HEK293T (cell line): ENCODE measurements at regions not wholly inside any gene's neighbourhood (a gene's known extent, or its start where the extent isn't known, plus 50 kb on each side); places are given as distances from the start of the nearest gene placed in this dataset.

Experiments
- CTCF ChIA-PET: fragments of 350-600 bp; formaldehyde crosslinking; extraction: SDS; loops from one replicate; lab custom pipeline; 2021; ENCODE audit warnings: antibody characterized with exemption, inconsistent platforms; lab: Yijun Ruan, JAX
- POLR2A ChIA-PET: fragments of 350-600 bp; formaldehyde crosslinking; extraction: SDS; loops from one replicate; lab custom pipeline; 2020; ENCODE audit warnings: antibody characterized with exemption, inconsistent platforms; lab: Yijun Ruan, JAX
- DNase-seq: peaks from one replicate; pipeline ENCODE4 v3.0.0; 2012; ENCODE audit warnings: mixed read lengths; ENCODE audit errors: extremely low spot score
- ARNT ChIP-seq: fragments of 450-650 bp; IDR thresholded peaks from 2 replicates; pipeline ENCODE4 v1.6.1; 2017; ENCODE audit warnings: mild to moderate bottlenecking
- BHLHE40 ChIP-seq: fragments of 450-650 bp; IDR thresholded peaks from 2 replicates; pipeline ENCODE4 v1.6.1; 2016; ENCODE audit warnings: mild to moderate bottlenecking, moderate library complexity, borderline replicate concordance
- CTBP1 ChIP-seq: fragments of 450-650 bp; IDR thresholded peaks from 2 replicates; pipeline ENCODE4 v1.6.1; 2016; ENCODE audit warnings: borderline replicate concordance
- ELF4 ChIP-seq: fragments of 450-650 bp; IDR thresholded peaks from 2 replicates; pipeline ENCODE4 v1.6.1; 2017; ENCODE audit warnings: antibody characterized with exemption
- FOXA1 ChIP-seq: fragments of 450-650 bp; IDR thresholded peaks from 2 replicates; pipeline ENCODE4 v1.6.1; 2016; ENCODE audit warnings: mild to moderate bottlenecking
- FOXK2 ChIP-seq: fragments of 450-650 bp; IDR thresholded peaks from 2 replicates; pipeline ENCODE4 v1.6.1; 2016; ENCODE audit warnings: mild to moderate bottlenecking
- FOXM1 ChIP-seq: fragments of 450-650 bp; IDR thresholded peaks from 2 replicates; pipeline ENCODE4 v1.6.1; 2017; ENCODE audit warnings: mild to moderate bottlenecking, borderline replicate concordance
- HDGF ChIP-seq: fragments of 450-650 bp; IDR thresholded peaks from 2 replicates; pipeline ENCODE4 v1.6.1; 2017; ENCODE audit warnings: antibody characterized with exemption, borderline replicate concordance
- L3MBTL2 ChIP-seq: fragments of 450-650 bp; conservative IDR thresholded peaks from 2 replicates; pipeline ENCODE4 v1.6.1; 2016; ENCODE audit warnings: mild to moderate bottlenecking
- LEF1 ChIP-seq: fragments of 450-650 bp; IDR thresholded peaks from 2 replicates; pipeline ENCODE4 v1.6.1; 2017; ENCODE audit warnings: mild to moderate bottlenecking, borderline replicate concordance
- NFRKB ChIP-seq: fragments of 450-650 bp; IDR thresholded peaks from 2 replicates; pipeline ENCODE4 v1.6.1; 2016; ENCODE audit warnings: mild to moderate bottlenecking, moderate library complexity
- SP1 ChIP-seq: fragments of 450-650 bp; IDR thresholded peaks from 2 replicates; pipeline ENCODE4 v1.6.1; 2017
- SUZ12 ChIP-seq: fragments of 450-650 bp; IDR thresholded peaks from 2 replicates; pipeline ENCODE4 v1.6.1; 2016; ENCODE audit warnings: mild to moderate bottlenecking
- TARDBP ChIP-seq: fragments of 450-650 bp; IDR thresholded peaks from 2 replicates; pipeline ENCODE4 v1.6.1; 2016
- ZNF384 ChIP-seq: fragments of 450-650 bp; IDR thresholded peaks from 2 replicates; pipeline ENCODE4 v1.6.1; 2016
- TF ChIP-seq, protein P1 (sequence below): fragments of 450-650 bp; IDR thresholded peaks from 2 replicates; pipeline ENCODE4 v1.6.1; 2016

DNA sequence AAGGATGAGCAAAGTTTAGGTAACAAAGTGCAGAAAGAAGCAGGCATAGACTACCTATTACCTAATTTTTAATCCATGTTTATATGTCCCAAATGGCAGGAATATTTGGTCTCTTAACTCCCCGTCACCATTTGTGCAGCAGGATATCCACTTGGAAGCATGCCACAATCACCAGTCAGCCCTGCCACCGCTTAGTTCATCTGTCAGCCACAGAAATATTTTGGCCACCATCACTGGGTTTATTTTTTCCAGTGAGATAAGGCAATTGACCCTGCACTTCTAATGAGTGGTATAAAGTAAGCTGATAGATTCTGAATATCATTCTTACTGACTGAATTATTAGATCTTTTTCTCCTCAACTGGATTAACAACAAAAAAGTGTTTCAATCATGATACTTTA is 152.9 kb upstream of the SOX2 start:
- CTCF ChIA-PET = no interaction called here
- no peak for DNase-seq
- POLR2A ChIA-PET = no interaction called here
- TF ChIP-seq NFRKB = no peak
- no peak for TF ChIP-seq FOXA1
- TF ChIP-seq BHLHE40 = no peak
- TF ChIP-seq, protein P1, sequence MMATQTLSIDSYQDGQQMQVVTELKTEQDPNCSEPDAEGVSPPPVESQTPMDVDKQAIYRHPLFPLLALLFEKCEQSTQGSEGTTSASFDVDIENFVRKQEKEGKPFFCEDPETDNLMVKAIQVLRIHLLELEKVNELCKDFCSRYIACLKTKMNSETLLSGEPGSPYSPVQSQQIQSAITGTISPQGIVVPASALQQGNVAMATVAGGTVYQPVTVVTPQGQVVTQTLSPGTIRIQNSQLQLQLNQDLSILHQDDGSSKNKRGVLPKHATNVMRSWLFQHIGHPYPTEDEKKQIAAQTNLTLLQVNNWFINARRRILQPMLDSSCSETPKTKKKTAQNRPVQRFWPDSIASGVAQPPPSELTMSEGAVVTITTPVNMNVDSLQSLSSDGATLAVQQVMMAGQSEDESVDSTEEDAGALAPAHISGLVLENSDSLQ = no peak
- no peak for TF ChIP-seq ELF4
- no peak for TF ChIP-seq SP1
- TF ChIP-seq TARDBP = no peak

DNA sequence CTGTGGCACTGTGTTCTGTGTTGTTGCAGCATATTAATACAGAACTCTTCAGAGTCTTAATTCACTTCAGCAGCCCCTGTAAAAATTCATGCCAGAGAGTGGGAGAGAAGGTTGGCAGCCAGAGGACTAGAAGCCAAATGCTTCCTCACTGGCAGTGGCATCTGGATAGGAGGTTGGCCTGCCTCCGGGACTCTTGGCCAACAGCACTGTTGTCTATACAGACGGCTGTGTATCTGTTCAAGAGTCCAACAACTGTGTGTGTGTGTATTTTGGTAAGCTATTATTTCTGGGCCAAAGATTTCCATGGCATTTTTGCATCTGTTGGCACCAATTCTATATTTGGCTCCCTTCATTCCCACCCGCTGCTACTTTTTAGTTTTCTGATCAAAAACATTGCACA is 156.0 kb upstream of the SOX2 start:
- TF ChIP-seq FOXM1 = no peak
- no peak for TF ChIP-seq ARNT
- TF ChIP-seq FOXK2 = no peak
- TF ChIP-seq ZNF384 = no peak
- TF ChIP-seq L3MBTL2 = no peak
- no peak for TF ChIP-seq SP1
- no peak for TF ChIP-seq FOXA1
- TF ChIP-seq, protein P1 = no peak
- TF ChIP-seq CTBP1 = no peak
- no peak for TF ChIP-seq BHLHE40
- no peak for TF ChIP-seq TARDBP
- no peak for TF ChIP-seq LEF1
- TF ChIP-seq ELF4 = no peak
- TF ChIP-seq SUZ12 = no peak
- TF ChIP-seq NFRKB = no peak
- TF ChIP-seq HDGF = no peak
- ChIA-PET CTCF (no interaction called here), POLR2A (no interaction called here)
- no peak for DNase-seq

DNA sequence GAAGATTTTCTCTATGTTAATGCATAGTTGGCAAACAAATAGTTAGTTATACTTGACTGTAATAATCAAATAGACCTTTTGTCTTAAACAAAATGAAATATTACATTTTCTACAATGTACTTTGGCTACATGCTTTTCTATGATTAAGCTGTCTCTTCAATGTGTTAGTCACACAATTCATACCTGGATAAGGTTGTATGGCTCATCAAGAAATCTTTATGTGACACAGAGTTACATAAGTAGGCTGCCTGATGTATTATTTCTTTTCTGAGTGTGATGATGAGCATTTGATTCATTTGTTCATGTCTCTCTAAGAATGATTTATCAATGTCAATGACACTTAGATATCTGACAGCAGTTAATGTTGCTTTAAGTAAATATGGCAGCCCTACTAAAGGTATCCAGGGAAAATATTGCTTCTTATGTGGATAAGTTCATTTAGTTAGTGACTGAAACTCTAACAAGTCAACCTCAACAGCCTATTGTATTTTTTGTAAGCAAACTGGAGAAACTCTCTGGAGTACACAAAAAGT is 157.4 kb upstream of the SOX2 start:
- TF ChIP-seq, protein P1 = no peak
- no peak for TF ChIP-seq FOXM1
- TF ChIP-seq ZNF384 = no peak
- TF ChIP-seq TARDBP = no peak
- TF ChIP-seq LEF1 = no peak
- no peak for TF ChIP-seq NFRKB
- TF ChIP-seq SUZ12 = no peak
- no peak for TF ChIP-seq L3MBTL2
- TF ChIP-seq CTBP1 = no peak
- TF ChIP-seq BHLHE40 = no peak
- no peak for TF ChIP-seq ARNT
- TF ChIP-seq FOXK2 = no peak
- ChIA-PET POLR2A (no interaction called here), CTCF (no interaction called here)
- DNase-seq = no peak

DNA sequence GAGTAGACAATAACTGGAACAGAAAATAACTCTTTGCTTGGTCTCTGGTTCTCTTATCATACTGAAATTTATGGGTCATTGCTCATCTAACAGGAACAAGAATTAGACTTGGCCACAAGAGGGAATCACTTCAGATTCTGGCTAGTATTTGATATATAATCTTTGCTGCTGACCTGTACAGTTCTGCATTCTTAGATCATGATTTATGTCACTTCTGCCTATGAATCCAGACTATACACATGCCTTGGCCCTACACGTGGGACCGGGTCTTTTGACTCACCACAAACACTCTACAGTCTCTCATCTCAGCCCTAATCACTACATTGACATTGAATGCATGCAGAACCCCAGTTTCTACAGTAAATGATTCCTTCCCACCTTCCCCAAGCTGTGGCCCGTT is 162.5 kb upstream of the SOX2 start:
- no peak for TF ChIP-seq SUZ12
- TF ChIP-seq L3MBTL2 = no peak
- TF ChIP-seq TARDBP = no peak
- ChIA-PET CTCF (no interaction called here), POLR2A (no interaction called here)
- DNase-seq = no peak

DNA sequence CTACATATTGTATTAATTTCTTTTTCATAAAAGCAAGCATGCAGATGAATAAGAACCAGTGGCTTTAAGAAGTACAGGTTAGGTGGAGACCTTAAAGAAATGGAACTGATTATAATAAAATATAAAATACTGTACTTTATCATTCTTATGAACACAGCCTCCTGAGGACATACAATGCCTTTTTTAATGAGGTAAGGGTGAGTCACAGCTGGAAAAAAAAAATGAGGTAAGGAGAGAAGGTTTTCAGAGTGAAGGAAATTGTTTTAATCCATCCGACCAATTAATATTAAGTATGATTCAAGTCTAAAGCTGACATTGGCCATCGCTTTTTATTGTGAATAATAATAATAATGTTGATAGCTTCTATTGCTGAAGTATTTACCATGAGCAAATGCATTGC is 170.3 kb upstream of the SOX2 start:
- ChIA-PET CTCF (interaction anchor here (0.7 kb wide), 1 partner anchor 20 kb away, joined by 4 read pairs; no protein-coding TSS in a partner anchor), POLR2A (no interaction called here)
- no peak for DNase-seq
- no peak for TF ChIP-seq FOXA1
- no peak for TF ChIP-seq ZNF384
- no peak for TF ChIP-seq SP1
- TF ChIP-seq, protein P1 = no peak
- TF ChIP-seq ELF4 = no peak
- TF ChIP-seq LEF1 = no peak
- no peak for TF ChIP-seq TARDBP
- TF ChIP-seq FOXM1 = no peak
- TF ChIP-seq CTBP1 = no peak
- no peak for TF ChIP-seq FOXK2
- no peak for TF ChIP-seq NFRKB
- no peak for TF ChIP-seq SUZ12
- TF ChIP-seq ARNT = no peak
- no peak for TF ChIP-seq BHLHE40
- TF ChIP-seq HDGF = no peak

DNA sequence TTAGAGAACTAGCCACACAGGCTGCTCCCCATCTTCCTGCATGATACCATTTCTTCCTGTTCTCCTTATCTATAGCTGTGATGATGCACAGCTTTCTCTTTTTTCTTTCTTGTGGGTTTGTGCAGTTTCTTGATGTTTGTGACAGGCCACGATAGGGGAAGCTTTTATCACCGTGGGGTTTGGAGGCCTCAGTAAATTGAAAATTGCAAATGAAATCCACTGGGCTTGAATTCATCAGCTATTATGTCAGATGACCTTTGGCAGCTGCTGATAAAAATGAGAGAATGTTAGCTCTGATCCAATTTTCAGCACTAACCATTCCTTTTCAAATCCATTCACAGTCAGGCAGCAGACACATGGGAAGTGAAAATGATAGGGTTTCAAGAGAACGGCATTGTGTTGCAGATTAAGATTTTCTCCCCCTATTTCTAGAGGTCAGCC is 176.9 kb upstream of the SOX2 start:
- TF ChIP-seq FOXA1 = no peak
- TF ChIP-seq BHLHE40 = no peak
- TF ChIP-seq, protein P1 = no peak
- TF ChIP-seq LEF1 = no peak
- TF ChIP-seq FOXK2 = no peak
- no peak for TF ChIP-seq ZNF384
- no peak for TF ChIP-seq SP1
- TF ChIP-seq L3MBTL2 = no peak
- TF ChIP-seq HDGF = no peak
- no peak for TF ChIP-seq NFRKB
- TF ChIP-seq ARNT = no peak
- TF ChIP-seq TARDBP = no peak
- TF ChIP-seq FOXM1 = no peak
- TF ChIP-seq SUZ12 = no peak
- no peak for TF ChIP-seq ELF4
- TF ChIP-seq CTBP1 = no peak
- CTCF ChIA-PET = no interaction called here
- POLR2A ChIA-PET = no interaction called here
- DNase-seq = no peak
